Nephron progenitor cell (in vitro differentiated cells): ENCODE measurements at regions not wholly inside any gene's neighbourhood (a gene's known extent, or its start where the extent isn't known, plus 50 kb on each side); places are given as distances from the start of the nearest gene placed in this dataset.

Experiments
- DNase-seq: peaks from one replicate; pipeline ENCODE4 v3.0.0; 2021
- H3K27ac Mint-ChIP-seq: 2 replicates; pipeline ENCODE4 v1.8.0; 2021; ENCODE audit warnings: mild to moderate bottlenecking, moderate library complexity, mixed read lengths
- H3K27me3 Mint-ChIP-seq: 2 replicates; pipeline ENCODE4 v1.8.0; 2021; ENCODE audit warnings: mild to moderate bottlenecking, low read depth, mixed read lengths; ENCODE audit not compliant: poor library complexity
- H3K36me3 Mint-ChIP-seq: 2 replicates; pipeline ENCODE4 v1.8.0; 2021; ENCODE audit warnings: low read depth, mixed read lengths
- H3K4me1 Mint-ChIP-seq: 2 replicates; pipeline ENCODE4 v1.8.0; 2021; ENCODE audit warnings: mixed read lengths
- H3K4me3 Mint-ChIP-seq: 2 replicates; pipeline ENCODE4 v1.8.0; 2021; ENCODE audit warnings: mild to moderate bottlenecking, moderate library complexity, mixed read lengths
- H3K9me3 Mint-ChIP-seq: 2 replicates; pipeline ENCODE4 v1.8.0; 2021; ENCODE audit warnings: mild to moderate bottlenecking, moderate library complexity, mixed read lengths
- TF ChIP-seq, protein P1 (sequence below): fragments of 200-600 bp; sonication (generic); IDR thresholded peaks from 2 replicates; pipeline ENCODE4 v1.5.0; 2021; ENCODE audit warnings: antibody characterized with exemption

DNA sequence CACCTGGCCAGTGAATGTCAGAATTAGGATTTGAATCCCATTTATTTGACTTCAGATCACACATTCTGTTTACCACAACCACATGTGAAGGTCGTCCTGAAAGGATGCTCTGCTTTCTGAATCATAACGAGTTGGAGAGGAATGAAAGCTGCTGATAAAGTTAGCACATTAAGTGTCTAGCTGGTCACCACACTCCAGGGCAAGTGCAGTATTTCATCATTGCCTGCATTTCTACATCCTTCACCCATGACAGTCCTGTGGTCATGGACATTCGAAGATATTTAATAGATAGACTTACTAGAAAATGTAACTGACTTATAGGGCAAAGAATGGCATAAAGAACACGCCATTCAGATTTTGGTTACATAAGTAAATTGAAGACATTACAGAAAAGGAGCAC lies 52.7 kb upstream of the ST6GALNAC3 start:
- no peaks in the 10 kb centered on the region for H3K9me3 Mint-ChIP-seq
- no peak for DNase-seq

DNA sequence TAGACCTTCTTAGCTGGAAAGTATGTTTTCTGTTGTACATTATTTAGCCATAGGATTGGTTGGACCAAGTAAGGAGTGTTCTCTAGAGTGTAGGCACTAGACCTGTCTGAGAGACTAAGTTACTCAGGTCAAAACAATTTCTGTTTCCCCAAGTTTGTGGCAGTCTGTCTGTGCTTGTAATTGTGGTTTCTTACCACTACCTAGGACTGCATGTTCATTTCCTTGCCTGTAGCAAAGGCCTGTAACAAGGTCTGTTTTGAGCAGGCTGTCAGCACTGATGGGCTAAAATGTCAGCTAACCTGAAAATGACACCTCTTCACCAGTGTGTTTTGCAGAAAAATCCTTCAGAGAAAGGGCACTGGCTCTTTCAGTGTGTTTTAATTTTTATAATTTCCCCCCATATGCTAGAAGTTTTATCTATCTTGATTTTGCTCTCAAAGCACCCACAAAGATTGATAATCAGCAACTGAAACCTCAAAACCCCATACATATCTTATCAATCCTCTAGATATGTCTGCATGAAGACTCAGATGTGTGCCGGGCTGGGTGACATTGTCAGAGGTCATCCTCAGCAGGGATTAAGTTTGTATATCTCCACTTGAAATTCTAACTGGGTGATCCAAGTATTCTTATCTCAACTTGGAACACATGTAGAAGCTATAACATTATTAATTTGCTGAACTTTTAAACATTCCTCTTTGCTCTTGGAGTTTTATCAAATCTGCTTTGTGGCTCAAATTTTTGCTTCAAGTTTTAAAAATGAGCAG lies 50.7 kb upstream of the ST6GALNAC3 start:
- Mint-ChIP-seq H3K4me1 (no peaks in the 10 kb centered on the region), H3K9me3 (no peaks in the 10 kb centered on the region), H3K27me3 (peaks cover 3% of the 10 kb centered on the region), H3K4me3 (no peak overlapping the region), H3K36me3 (no peaks in the 10 kb centered on the region), H3K27ac (no peak overlapping the region)
- TF ChIP-seq, protein P1, sequence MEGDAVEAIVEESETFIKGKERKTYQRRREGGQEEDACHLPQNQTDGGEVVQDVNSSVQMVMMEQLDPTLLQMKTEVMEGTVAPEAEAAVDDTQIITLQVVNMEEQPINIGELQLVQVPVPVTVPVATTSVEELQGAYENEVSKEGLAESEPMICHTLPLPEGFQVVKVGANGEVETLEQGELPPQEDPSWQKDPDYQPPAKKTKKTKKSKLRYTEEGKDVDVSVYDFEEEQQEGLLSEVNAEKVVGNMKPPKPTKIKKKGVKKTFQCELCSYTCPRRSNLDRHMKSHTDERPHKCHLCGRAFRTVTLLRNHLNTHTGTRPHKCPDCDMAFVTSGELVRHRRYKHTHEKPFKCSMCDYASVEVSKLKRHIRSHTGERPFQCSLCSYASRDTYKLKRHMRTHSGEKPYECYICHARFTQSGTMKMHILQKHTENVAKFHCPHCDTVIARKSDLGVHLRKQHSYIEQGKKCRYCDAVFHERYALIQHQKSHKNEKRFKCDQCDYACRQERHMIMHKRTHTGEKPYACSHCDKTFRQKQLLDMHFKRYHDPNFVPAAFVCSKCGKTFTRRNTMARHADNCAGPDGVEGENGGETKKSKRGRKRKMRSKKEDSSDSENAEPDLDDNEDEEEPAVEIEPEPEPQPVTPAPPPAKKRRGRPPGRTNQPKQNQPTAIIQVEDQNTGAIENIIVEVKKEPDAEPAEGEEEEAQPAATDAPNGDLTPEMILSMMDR = no peak
- DNase-seq = no peak

More for the DNA sequence above, 52.7 kb upstream of the ST6GALNAC3 start:
- TF ChIP-seq, protein P1 = no peak
- no peaks in the 10 kb centered on the region for H3K36me3 Mint-ChIP-seq
- H3K4me1 Mint-ChIP-seq = no peaks in the 10 kb centered on the region
- H3K4me3 Mint-ChIP-seq = no peak overlapping the region
- H3K27me3 Mint-ChIP-seq = no peaks in the 10 kb centered on the region
- H3K27ac Mint-ChIP-seq = no peak overlapping the region
